ENCODE measurements at regions not wholly inside any gene's neighbourhood (a gene's known extent, or its start where the extent isn't known, plus 50 kb on each side); places are given as distances from the start of the nearest gene placed in this dataset.
"Not testable (repeated sequence)": the region's sequence is repeated elsewhere in the genome, so short reads cannot be mapped to it uniquely, and the experiment has no call there.

DNA sequence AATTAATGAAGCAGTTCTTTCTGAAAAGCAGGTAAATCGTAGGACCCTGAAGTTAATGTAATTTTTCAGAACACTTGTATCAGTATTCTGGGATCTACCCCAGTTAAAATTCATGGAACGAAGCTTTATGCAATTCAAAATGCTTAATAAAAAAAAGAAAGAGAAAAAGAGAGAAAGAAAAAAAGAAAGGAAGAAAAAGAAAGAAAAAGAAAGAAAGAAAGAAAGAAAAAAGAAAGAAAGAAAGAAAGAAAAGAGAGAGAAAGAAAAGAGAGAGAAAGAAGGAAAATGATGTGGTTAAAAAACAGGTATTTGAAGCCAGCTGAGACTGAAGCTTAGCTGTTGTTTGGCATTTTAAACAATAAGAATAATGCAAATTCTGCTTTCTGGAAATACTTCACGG, 427.4 kb upstream of the AKR1E2 start:
- intact Hi-C loops (cut with DNase I; ENCODE audit: low total_unique reads), result no loop called here
- no peak for DNase-seq
- Histone ChIP-seq H3K9me3 (no peaks in the 10 kb centered on the region), H3K4me1 (no peaks in the 10 kb centered on the region), H3K4me3 (no peak overlapping the region), H3K36me3 (ENCODE audit: low read depth, missing control alignments) (no peaks in the 10 kb centered on the region), H3K27me3 (no peaks in the 10 kb centered on the region), H3K27ac (no peak overlapping the region)
- 91 to 92% methylated on average over 3 of the region's 3 CpGs for WGBS, 2 donors
- no peak for TF ChIP-seq CTCF (IDR thresholded peaks at IDR 0.05)
- no peak for TF ChIP-seq POLR2A (IDR thresholded peaks at IDR 0.05)

DNA sequence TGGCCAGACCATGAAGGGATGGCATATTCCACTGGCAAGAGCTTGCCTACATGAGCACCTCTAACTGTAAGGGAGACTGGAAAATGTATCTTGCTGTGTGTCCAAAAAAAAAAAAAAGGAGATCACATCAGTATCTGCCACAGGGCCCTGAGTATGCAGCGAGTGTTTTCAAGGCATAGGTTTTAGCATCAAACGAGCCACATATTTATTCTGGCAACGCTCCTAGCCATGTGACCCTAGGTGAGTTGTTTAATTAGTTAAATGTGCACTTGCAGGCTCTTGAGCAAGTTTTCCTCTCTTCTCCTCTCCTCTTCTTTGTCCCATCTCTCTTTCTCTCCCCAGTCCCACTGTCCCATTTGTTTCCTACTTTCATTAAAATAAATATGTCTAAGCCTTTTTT, 428.7 kb upstream of the AKR1E2 start:
- WGBS, 2 donors, result 87 to 91% methylated on average over 3 of the region's 3 CpGs
- intact Hi-C loops (cut with DNase I; ENCODE audit: low total_unique reads), result no loop called here
- no peaks in the 10 kb centered on the region for H3K9me3 ChIP-seq
- H3K36me3 ChIP-seq (ENCODE audit: low read depth, missing control alignments), result no peaks in the 10 kb centered on the region
- no peak overlapping the region for H3K4me3 ChIP-seq
- no peaks in the 10 kb centered on the region for H3K27me3 ChIP-seq
- no peak for DNase-seq
- H3K27ac ChIP-seq, result no peak overlapping the region
- no peak for TF ChIP-seq CTCF (IDR thresholded peaks at IDR 0.05)
- no peak for TF ChIP-seq POLR2A (IDR thresholded peaks at IDR 0.05)
- no peaks in the 10 kb centered on the region for H3K4me1 ChIP-seq

GRCh38 chr10:4396401-4397283, 429.4 kb upstream of the AKR1E2 start:
- intact Hi-C loops (cut with DNase I; ENCODE audit: low total_unique reads), result no loop called here
- TF ChIP-seq CTCF (IDR thresholded peaks at IDR 0.05) (no peak), POLR2A (IDR thresholded peaks at IDR 0.05) (no peak)
- Histone ChIP-seq H3K27me3 (no peaks in the 10 kb centered on the region), H3K4me3 (no peak overlapping the region), H3K4me1 (no peaks in the 10 kb centered on the region), H3K9me3 (no peaks in the 10 kb centered on the region), H3K27ac (no peak overlapping the region), H3K36me3 (ENCODE audit: low read depth, missing control alignments) (no peaks in the 10 kb centered on the region)
- no peak for DNase-seq
- WGBS, 2 donors, result 93 to 94% methylated on average over 9 of the region's 9 CpGs

- no peak for DNase-seq
- WGBS, 2 donors, result 91 to 92% methylated on average over 6 of the region's 6 CpGs
- TF ChIP-seq POLR2A (IDR thresholded peaks at IDR 0.05) (no peak), CTCF (IDR thresholded peaks at IDR 0.05) (no peak)
- H3K4me1 ChIP-seq, result no peaks in the 10 kb centered on the region
- H3K27ac ChIP-seq, result no peak overlapping the region
- intact Hi-C loops (cut with DNase I; ENCODE audit: low total_unique reads), result no loop called here
- H3K9me3 ChIP-seq, result no peaks in the 10 kb centered on the region
- no peaks in the 10 kb centered on the region for H3K36me3 ChIP-seq (ENCODE audit: low read depth, missing control alignments)
- H3K4me3 ChIP-seq, result no peak overlapping the region
- no peaks in the 10 kb centered on the region for H3K27me3 ChIP-seq
Observed at GRCh38 chr10:4395731-4396130, 430.3 kb upstream of the AKR1E2 start.

GRCh38 chr10:4394455-4394854, 431.6 kb upstream of the AKR1E2 start:
- H3K4me3 ChIP-seq; H3K27ac ChIP-seq; DNase-seq; H3K4me1 ChIP-seq; intact Hi-C loops (cut with DNase I; ENCODE audit: low total_unique reads); H3K9me3 ChIP-seq; H3K36me3 ChIP-seq (ENCODE audit: low read depth, missing control alignments); H3K27me3 ChIP-seq: not testable (repeated sequence)
- 88 to 93% methylated on average over 3 of the region's 3 CpGs for WGBS, 2 donors

Data from testis (tissue), 2 donors.